Neutrophil (primary cell): ENCODE measurements at regions not wholly inside any gene's neighbourhood (a gene's known extent, or its start where the extent isn't known, plus 50 kb on each side); places are given as distances from the start of the nearest gene placed in this dataset.

ENCODE experiments used
- H3K27ac ChIP-seq: fragments of 200-600 bp; sonication (generic); 2 replicates; pipeline ENCODE4 v1.5.1; 2016; ENCODE audit warnings: mild to moderate bottlenecking, moderate library complexity
- H3K27me3 ChIP-seq: fragments of 200-600 bp; sonication (generic); 2 replicates; pipeline ENCODE4 v1.6.0; 2016; ENCODE audit warnings: mild to moderate bottlenecking
- H3K36me3 ChIP-seq: fragments of 200-600 bp; sonication (generic); 2 replicates; pipeline ENCODE4 v1.5.1; 2017
- H3K4me1 ChIP-seq, 2 experiments: fragments of 200-600 bp in 1 of 2; sonication (generic) in 1 of 2; 1 replicate in 1 of 2; 2 replicates in 1 of 2; pipeline versions ENCODE4 v1.5.1 to v1.6.1; 2013 to 2016; ENCODE audit warnings: low read depth in 1 of 2, low read length in 1 of 2, mild to moderate bottlenecking in 1 of 2, moderate library complexity in 1 of 2; ENCODE audit not compliant: control insufficient read depth in 1 of 2, insufficient read depth in 1 of 2
- H3K4me3 ChIP-seq, 2 experiments: fragments of 200-600 bp in 1 of 2; sonication (generic) in 1 of 2; 1 replicate in 1 of 2; 2 replicates in 1 of 2; pipeline ENCODE4 v1.5.1; 2013 to 2016; ENCODE audit warnings: low read depth in 1 of 2, low read length in 1 of 2, mild to moderate bottlenecking in 1 of 2, moderate library complexity in 1 of 2
- H3K9me3 ChIP-seq: fragments of 200-600 bp; sonication (generic); 2 replicates; pipeline ENCODE4 v1.5.1; 2016
- CTCF ChIP-seq: fragments of 200-600 bp; sonication (generic); IDR thresholded peaks from 2 replicates; pipeline ENCODE4 v1.5.1; 2016; ENCODE audit warnings: antibody characterized with exemption

DNA sequence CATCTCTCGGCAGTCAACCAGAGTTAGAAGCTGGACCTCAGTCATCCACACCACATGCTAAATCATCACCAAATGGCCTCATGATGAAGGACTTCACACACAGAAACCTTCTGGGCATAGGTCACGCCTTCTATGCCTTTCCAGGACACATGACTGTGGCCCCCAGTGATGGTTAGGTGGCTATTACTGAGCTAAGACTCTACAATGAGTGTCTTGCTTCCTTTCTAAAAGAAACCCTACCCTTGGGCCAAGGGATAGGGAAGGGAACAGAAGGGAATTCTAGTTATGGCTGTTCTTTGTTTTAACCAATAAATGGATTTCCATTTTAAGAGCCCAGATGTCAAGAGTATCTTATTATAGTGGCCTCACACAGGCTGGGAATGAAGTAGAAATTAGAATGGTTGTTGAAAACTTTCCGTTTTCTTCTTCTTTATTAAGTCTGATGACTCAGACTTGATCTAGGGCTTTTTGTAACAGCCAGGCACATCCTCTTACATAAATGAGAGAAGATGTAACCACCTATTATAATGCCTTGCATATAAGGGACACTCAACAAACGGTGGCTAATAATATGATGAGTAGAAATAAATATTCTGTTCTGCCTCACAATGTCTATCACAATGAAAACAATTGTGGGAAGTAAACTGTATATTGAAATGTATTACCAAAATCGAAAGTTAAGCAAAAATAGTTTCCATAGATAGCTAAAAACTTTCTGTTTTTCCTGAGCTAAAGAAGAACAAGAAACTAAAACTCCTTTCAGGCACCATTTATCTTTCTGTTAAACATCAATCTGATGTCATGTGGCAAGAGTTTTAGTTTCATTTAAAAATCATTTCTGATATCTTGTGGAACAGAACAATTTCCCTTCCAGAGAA is 62.5 kb upstream of the TOMM7 start:
- no peak for TF ChIP-seq CTCF
- Histone ChIP-seq H3K4me1 (peaks cover 0 to under 1% of the 10 kb centered on the region in 2 experiments), H3K4me3 (no peak overlapping the region)

DNA sequence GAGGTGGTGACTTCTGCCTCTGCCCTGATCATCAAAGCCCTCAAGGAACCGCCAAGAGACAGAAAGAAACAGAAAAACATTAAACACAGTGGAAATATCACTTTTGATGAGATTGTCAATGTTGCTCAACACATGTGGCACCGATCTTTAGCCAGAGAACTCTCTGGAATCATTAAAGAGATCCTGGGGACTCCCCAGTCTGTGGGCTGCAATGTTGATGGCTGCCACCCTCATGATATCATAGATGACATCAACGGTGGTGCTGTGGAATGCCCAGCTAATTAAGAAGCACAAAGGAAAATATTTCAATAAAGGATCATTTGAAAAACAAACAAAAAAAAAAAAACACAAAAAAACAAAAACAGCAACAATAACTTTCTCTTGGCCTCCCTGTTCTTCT is 59.5 kb upstream of the TOMM7 start:
- Histone ChIP-seq H3K4me3 (no peak overlapping the region), H3K27ac (no peak overlapping the region), H3K36me3 (no peaks in the 10 kb centered on the region), H3K4me1 (peaks cover 12 to 14% of the 10 kb centered on the region in 2 experiments), H3K9me3 (no peaks in the 10 kb centered on the region), H3K27me3 (no peaks in the 10 kb centered on the region)
- TF ChIP-seq CTCF, result no peak

More for the DNA sequence above, 62.5 kb upstream of the TOMM7 start:
- no peaks in the 10 kb centered on the region for H3K36me3 ChIP-seq
- H3K27ac ChIP-seq, result no peak overlapping the region
- no peaks in the 10 kb centered on the region for H3K27me3 ChIP-seq
- H3K9me3 ChIP-seq, result no peaks in the 10 kb centered on the region

DNA sequence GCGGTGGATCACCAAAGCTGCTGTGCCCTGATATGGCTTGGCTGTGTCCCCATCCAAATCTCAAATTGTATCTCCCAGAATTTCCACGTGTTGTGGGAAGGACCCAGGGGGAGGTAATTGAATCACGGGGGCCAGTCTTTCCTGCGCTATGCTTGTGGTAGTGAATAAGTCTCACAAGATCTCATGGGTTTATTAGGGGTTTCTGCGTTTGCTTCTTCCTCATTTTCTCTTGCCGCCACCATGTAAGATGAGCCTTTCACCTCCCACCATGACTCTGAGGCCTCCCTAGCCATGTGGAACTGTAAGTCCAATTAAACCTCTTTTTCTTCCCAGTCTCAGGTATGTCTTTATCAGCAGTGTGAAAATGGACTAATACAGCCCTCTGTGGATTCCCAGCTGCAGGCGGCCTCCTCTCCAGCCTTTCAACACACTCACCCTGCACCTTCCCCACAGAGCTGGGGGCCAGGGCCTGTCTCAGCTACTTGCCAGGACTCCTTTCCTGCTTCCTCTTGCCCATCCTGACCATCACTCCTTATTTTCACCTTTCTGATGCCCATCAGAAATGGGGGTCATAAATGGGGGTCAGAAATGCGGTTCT is 57.2 kb upstream of the TOMM7 start:
- H3K9me3 ChIP-seq, result no peaks in the 10 kb centered on the region
- no peak for TF ChIP-seq CTCF
- no peak overlapping the region for H3K4me3 ChIP-seq

DNA sequence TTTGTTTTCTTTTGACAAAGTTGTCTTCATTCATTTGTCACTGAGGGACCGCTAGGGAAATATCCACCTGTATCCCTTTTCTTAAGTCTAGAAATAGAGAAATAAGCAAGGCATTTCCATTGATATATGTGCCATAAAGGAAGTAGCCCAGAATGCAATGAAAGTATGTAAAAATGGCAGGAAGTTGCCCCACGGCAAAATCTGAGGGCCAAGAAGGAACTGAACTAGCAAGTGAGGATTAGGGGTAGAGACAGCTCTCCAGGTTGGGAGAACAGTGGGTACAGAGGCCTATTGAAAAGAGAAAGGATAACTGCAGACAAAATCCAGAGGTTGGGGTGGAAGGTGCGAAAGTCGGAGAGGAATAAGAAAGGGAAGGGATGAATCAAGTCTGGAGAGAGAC is 56.6 kb upstream of the TOMM7 start:
- Histone ChIP-seq H3K9me3 (no peaks in the 10 kb centered on the region), H3K4me3 (no peak overlapping the region), H3K27me3 (no peaks in the 10 kb centered on the region), H3K36me3 (no peaks in the 10 kb centered on the region), H3K4me1 (peaks cover 12 to 14% of the 10 kb centered on the region in 2 experiments), H3K27ac (peak overlapping the region; percentile 53)
- no peak for TF ChIP-seq CTCF

More for the DNA sequence above, 57.2 kb upstream of the TOMM7 start:
- no peaks in the 10 kb centered on the region for H3K36me3 ChIP-seq
- H3K27ac ChIP-seq, result peak overlapping the region; percentile 53
- H3K27me3 ChIP-seq, result no peaks in the 10 kb centered on the region
- H3K4me1 ChIP-seq, result peaks cover 12 to 14% of the 10 kb centered on the region in 2 experiments

- peaks cover 12 to 14% of the 10 kb centered on the region in 2 experiments for H3K4me1 ChIP-seq
- no peaks in the 10 kb centered on the region for H3K27me3 ChIP-seq
- H3K27ac ChIP-seq, result no peak overlapping the region
- no peak for TF ChIP-seq CTCF
- H3K9me3 ChIP-seq, result no peaks in the 10 kb centered on the region
- no peak overlapping the region for H3K4me3 ChIP-seq
- H3K36me3 ChIP-seq, result no peaks in the 10 kb centered on the region
These were observed 54.5 kb upstream of the TOMM7 start for GRCh38 chr7:22876986-22877729.
